Amniotic epithelial cell (primary cell): ENCODE measurements at regions not wholly inside any gene's neighbourhood (a gene's known extent, or its start where the extent isn't known, plus 50 kb on each side); places are given as distances from the start of the nearest gene placed in this dataset.
A peak's percentile ranks its signal among the peaks of the same experiment; 100 is the strongest.

Source experiments
- DNase-seq: peaks from one replicate; pipeline ENCODE4 v3.0.0-alpha.2; 2010; ENCODE audit warnings: low read depth

DNA sequence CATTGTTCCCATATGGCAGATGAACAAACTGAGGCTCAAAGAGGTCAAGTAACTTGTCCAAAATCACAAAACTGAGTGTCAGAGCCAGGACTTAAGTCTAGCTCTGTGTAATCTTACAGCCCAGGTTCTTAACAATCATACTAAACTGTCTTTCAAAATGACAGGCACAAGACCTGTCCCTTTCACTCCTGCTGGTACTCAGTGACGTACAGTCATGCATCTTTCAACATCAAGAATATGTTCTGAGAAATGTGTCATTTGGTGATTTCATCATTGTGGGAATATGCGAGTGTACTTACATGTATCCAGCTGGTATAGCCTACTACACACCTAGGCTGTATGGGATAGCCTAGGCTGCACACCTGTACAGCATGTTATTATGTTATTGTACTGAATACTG is 646.8 kb upstream of the WWC1 start:
- peak; percentile 75 for DNase-seq

DNA sequence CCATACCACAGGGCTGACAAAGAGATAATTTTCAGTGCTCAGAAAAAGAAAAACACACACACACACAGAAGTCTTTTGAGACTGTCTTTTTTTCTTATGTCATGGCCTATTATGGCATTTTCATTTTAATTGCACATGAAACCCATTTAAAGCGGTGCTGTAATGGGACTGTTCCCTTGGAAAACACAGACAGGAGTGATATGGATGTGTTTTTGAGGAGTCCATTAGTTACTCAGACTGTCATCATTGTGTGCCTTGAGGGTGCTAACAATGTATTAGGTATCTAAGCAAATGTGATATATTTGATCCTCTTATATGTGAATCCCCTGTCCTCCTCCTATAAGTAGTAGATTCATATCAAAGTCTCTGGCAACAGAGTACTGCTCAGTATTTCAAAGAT is 642.0 kb upstream of the WWC1 start:
- no peak for DNase-seq

DNA sequence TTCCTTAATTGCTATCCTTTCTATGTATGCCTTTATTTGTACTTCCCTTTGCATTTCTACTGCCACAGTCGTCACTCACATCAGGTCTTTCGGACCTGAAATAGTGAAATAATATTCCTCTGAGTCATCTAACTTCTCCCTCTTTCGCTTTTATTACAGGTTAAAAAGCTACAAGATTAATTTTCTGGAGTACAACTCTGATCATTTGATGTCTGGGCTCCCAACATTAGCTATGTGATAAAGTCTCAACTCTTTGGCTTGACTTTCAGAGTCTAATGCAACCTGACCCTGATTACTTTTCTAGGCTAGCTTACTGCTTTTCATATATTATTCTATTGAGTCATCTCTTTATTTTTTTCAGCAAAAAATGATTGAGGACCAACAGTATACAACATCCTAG is 638.8 kb upstream of the WWC1 start:
- no peak for DNase-seq

DNA sequence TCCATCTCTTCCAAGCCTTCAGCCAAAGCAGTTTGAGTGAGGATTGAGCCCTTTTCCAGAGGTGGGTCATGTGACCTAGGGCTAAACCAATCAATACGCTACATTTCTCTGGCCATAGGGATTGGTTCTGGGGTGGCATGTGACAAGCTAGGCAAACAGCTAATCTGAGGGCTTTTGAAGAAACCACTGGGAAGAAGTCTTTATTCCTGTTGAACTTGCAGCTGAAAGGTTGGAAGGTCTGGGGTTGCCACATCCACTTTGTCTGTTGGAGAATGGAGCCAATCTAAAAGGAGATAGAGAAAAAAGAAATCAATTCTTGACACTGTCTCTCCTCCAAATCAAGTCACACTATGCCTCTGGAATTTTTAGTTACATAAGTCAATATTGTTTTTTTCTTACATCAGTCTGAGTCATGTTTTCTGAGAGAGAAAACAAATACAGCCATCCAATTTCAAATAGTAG is 637.8 kb upstream of the WWC1 start:
- peak; percentile 34 for DNase-seq

DNA sequence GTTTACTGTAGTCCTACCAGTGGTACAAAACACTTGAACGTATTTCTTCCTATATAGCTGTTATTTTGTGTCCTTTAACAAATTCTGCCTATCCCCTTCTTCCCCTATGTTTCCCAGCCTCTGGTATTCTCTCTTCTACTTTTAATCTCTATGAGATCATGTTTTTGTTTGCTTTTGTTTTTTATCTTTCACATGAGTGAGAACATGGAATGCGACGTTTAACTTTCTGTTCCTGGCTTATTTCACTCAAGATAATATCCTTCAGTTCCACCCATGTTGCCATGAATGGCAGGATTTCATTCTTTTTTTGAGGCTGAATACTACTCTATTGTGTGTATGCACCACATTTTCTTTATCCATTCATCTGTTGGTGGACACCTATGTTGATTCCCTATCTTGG is 634.4 kb upstream of the WWC1 start:
- DNase-seq = peak; percentile 69

DNA sequence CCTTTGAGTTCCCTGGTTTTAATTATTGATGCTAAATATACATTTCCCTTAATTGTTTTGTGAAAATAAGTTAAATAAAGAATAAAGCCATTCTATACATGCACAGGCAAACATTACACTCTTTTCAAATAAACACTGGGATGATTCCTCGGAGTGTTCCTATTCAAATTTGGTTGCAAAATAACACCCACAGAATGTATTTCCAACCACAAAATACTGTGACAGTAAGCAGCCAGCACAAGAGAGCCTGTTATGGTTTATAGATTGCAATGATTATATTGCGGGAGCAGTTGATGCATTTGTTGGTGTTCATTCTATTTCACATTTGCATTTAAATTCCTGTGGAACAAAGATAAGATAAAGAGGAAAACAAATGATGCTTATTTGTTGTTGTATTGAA is 632.6 kb upstream of the WWC1 start:
- peak; percentile 70 for DNase-seq

DNA sequence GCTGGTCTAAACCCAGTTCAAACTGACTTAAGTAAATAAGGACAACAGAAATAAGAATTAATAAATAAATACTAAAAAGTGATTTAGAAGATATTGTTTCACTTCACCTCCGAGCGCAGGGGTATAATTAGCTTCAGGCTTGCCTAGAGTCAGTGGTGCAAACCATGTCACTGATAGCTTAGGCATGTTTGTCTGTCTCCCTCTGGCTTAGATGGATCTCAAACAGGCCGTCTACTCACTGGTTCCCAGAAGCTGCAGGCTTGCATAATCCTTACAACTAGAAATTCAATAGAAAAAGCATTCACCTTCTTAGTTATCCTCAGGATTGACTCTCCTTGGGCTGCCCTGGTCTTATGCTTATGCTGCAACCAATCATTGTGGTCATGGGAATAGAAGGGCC is 629.8 kb upstream of the WWC1 start:
- peak; percentile 65 for DNase-seq

DNA sequence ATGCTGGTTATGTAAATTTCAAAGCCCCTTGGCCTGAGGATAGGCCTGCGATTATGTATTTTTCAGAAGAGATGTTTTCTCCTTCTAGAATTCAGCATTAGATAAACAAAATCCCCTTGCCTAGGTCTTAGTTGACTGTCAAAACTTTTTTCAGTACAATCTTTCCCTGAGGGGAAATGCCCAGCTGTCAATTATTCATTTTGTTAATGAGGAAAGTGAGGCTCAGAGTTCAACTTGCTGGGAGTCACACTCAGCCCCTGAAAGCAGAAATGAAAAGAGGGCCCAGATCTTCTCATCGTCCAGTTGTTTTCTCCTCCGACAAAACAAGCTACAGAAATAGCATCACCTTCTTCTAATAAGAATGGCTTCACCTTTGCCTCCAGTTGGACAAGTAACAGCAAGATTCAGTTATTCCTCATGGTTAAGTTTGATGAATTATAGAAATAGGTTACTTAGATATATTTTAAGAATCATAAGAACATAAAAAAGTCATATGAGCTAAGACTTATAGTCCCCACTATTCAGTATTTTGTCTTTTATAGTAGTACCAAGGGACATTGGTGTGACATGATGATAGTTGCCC is 627.1 kb upstream of the WWC1 start:
- no peak for DNase-seq

DNA sequence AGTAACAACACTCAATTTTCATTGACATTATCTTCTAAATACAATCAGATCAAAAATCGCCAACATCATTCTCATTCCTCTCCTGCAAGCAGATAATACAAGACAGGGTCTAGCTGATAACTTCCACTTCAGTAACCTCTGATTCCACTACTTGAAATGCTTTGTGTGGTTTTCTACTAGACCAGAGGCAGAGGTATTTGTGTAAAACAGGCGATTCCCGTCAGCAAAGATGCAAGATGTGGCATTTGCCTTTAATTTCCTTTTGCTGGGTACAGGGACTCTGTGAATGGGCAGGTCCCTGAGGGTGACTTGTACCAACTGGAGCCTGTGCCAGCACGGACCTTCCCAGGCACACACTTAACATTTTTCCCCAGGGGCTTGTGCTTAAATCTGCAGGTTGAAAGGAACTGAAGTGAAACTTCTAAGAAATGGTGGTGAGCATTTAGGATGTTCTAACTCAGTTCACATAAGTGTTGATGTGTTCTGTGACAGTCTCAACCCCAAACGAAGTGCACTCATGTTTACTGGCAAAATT is 625.5 kb upstream of the WWC1 start:
- DNase-seq = no peak

DNA sequence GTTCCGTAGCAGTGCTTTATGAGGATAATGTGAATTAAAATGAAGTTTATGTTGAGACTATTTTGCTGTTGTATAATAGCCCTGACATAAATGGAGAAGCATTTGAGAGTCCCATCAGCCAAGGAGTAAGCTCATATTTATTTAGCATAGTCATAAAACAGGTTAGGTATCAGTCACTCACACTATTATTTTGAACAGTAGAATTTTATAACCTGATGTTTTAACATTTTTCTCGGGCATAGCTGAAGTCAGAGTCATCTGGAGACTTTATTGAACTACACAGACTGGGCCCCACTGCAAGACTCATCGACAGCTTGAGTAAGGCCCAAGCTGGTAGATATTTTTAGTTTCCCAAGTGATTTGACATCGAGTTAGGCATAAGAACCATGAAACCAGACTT is 620.3 kb upstream of the WWC1 start:
- no peak for DNase-seq

DNA sequence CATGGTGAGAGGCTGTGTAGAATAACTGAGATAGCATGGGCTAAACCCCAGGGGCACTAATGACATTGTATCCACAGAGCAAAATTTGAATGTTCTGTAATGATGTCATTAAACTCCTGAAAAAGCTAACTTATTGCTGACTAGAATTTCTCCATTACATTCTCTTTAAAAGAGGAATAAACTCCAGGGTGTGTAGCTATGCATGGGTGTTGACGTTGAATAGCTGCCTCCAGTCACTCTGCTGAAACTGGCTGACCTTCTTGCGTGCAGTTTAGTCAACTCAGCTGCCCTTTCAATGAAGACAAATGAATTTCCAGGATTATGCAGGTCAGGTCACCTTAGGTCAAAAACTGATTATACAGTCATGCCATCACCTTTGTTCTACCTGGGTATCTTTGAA is 617.5 kb upstream of the WWC1 start:
- no peak for DNase-seq

DNA sequence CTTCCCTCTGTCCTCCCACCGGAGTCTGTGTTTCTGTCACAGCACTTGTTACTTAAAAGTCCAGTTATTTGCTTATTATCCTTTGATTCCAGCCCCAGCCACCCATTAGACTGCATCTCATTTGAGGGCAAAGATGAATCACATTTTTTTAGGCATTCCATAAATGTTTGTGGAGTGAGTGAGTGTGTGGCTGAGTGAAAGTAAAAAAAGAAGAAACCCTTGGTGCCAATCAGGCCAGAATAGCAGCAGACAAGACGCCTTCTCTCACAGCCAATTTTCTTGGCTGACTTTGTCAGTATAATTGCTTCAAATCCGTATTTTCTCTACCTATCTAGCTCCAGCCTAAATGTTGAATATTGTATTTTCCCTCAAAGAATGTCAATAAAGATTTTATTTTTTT is 613.0 kb upstream of the WWC1 start:
- DNase-seq = peak; percentile 26

DNA sequence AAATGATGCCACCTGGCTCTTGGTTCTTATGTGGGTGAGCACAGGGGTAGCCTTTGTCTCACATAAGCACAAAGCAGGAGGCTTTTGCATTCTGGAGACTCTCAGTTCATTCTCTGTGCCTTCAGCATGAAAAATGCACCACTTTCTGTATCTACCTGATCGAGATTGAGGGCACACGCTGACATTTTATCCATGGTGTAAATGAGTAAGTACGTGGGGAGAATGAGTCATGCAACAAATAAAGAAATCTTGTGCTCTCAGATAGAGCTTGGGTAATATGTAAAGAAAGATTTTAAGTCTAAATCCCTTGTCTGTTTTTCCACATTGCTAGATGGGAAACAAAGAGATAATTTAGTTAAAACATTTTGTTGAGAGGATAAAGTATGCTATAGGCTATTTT is 607.2 kb upstream of the WWC1 start:
- peak; percentile 63 for DNase-seq

DNA sequence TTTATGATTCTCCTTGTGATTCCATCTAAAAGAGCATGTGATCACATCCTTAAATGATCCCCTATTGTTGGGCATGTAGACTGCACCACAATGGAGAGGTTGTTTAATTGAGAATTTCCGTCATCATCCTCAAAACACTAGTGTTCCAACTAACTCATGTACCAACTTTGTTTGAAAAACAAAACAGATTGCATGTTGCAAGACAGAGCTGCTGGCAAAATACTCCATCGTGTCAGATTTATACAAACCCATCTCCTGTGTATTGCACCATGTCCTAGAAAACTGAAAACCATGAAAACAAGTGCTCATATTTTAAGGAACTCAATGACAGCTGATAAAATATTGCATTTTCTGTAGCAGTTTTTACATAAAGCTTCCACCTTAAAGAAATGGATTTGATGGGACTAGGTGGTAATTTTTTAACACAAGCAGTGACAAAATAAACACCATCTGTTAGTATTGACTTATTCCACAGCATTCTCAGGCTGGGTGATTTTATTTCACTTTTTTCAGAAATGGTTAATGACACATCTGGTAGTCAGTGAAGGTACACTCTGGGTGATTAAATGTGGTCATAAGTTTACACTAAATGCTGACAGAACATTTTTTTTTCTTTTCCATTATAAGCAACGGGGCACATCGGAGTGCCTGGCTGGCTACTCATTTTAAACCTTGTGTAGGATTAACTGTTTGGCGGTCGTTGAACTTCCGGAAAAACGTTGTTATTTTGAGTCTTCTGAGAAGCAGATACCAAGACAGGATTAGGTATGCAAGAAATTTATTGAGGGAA is 602.9 kb upstream of the WWC1 start:
- DNase-seq = peak; percentile 88

DNA sequence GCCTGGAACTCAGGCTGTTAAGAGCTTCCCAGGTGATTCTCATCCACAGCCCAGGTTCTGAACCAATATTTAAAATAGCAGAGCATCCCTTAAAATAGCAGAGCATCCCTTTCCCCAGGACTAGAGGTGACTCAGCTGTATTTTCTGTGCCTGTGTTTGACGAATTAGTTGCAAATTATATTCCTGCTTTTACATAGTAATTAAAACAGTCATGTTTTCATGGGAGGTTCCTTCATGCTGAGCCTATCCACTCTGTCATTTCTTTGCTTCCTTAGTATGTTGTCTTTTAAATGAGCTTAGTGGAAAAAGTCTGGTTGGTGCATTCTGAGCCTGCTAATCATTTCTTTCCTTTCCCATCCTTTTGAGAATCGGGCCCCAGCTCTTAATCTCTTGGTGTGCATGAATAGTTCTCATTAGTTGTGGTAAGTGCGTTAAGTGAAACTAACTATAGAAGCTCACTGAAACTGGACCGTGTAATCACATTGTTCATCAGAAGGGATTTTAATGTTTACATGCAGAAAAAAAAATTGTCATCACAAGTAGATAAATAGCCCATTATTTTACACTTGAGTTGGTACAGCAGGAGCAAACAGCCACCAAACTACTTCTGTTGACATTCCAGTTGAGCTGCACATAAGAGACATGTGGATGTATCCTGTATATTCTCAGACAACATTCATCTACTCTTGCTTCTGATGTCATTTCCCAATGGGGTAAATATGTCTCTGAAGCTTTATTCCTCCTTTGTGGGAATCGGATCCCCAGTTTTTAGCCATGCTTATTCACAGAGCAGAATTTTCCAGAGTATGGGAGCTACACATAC is 596.9 kb upstream of the WWC1 start:
- DNase-seq = no peak

DNA sequence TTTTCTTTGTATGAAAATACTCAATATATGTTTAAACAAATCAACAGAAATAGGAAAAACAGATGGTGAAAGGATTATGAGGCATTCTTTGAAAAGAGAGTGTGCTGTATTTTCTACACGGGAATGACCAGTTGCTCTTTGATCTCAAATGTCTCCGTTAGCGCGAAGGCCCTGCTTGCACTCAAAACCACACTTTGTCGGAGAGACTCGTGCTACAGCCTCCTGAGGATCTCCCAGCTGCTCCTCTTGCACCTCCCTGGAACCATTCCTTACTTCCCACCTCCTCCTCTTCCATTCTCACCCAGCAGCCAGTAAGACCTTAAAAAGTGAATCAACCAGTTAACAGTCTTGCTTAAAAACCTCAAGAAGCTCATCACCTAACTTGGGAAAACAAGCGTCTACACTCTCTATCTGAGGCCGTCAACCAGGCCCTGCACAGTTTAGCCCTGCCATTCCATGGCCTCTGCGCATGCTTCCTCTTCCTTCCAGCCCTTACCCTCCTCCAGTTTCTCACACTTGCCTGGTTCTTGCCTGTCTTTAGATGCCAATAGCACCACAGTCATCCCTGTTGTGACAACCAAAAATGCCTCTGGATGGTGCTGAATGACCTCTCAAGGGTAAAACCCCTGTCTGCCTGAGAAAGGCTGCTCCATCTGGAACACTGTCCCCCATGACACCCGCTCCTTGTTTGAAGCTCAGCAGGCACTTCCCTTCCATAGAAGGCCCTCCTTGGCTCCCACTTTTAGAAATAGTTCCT is 594.7 kb upstream of the WWC1 start:
- no peak for DNase-seq

DNA sequence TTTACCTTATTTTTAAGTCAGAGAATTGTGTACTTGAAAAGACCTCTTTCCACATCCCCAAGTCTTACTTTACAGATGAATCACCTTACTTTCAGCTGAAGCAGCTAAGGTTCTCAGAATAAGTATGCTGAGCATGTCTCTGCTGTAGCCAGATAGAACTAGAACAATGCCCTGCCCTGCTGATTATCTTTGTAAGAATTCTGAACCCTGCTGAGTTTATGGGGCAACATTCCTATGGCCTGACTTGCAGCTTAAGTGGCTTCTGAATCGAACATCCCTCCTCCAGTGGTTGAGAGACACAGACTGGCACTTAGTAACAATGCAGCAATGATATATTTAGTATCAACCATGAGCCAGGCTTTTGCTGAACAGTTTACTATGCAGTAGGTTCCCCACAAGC is 592.0 kb upstream of the WWC1 start:
- peak; percentile 100 for DNase-seq

DNA sequence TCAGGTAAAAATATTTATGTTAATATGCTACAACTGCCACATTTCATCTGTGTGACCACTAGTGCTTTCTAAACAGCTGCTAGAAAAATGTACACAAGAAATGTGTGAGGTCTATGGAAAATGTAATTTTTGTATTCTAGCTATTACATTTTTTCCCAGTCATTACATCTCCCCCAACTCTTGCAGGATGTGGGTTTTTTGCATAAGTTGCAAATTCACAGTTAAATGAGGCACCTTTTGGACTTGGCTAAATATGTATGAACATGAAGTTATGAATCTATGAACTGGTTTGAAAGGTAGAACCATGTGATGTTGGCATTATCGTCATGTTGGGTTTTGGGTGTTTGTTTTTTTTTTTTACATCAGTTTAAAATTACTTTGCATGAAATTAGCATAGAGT is 590.4 kb upstream of the WWC1 start:
- no peak for DNase-seq

DNA sequence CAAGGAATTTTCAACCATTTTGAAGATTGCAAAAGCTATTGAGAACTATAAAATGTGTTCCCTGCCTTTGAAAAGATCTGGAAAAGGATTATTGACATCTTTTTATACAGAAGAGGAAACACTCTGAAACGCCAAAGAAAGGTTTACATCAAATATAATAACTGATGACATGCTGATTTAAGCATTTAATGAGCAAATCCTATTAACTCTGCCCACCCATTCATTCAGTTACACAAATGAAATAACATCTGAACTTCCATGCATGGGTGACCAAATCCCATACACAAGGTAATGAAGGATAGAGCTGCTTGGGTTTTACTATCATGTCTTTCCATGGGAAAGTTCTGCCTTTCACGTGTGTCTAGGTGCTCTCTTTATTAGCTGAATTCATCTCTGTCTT is 589.4 kb upstream of the WWC1 start:
- DNase-seq = no peak

DNA sequence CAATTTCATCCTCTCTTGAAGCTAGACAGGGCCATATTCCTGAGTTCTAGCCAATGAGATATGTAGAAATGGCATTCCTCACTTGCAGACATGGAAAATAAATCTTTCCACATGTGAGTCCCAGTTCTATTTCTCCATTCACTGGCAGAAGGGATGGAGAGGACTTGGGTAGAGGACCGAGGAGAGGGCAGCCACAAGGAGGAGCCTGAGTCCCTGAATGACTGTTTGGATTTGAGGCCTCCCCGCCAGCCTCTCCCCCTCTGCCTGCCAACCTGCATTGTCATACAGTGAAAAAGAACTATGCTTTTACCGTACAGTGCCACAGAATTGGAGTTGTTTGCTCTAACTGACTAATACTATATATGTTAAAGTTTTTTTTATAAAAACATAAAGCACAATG is 583.0 kb upstream of the WWC1 start:
- no peak for DNase-seq

DNA sequence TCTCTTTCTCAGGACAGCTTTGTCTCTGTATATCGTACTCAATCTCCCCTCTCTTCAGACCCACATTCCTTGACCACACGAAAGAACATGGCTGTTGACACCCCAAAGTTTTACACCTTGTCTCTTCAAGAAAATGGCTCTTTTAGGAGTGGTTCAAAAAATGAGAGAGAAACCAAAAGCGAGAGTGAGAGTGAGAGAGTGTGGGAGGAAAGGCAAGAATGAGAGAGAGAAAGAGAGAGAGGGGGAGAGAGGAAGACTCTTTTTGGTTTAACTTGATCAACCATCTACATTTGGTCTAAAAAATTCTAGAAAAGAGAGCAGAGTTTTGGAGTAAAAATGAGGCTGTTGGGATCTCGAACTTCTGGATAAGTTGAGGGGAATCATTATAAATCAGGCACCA is 581.8 kb upstream of the WWC1 start:
- no peak for DNase-seq

DNA sequence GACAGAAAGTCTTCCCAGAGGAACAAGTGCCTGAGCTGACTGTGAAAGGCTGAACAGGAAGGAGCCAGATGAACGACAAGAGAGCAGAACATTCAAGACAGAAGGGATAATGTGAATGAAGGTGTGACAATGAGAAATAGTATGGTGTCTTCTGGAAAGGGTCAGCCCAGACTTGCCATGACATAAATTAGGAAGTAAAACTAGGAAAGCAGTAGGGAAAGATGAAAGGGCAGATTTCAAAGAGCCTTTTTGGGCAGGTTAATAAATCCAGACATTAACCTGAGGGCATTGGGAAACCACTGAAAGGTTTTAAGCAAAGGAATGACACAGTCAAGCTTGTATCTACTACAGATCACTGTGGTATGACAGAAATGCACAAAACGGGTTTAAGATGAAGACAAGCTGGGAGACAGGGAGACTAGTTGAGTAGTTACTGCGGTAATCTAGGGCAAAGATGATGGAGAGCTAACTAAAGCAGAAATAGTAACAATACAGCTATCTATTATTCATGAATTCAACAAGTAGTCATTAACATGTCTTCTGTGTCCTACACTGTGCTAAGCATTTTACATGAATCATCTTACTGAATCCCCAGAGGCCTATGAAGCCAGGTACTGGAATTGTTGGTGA is 580.9 kb upstream of the WWC1 start:
- peak; percentile 52 for DNase-seq
